Common myeloid progenitor, CD34-positive (primary cell): ENCODE measurements at regions not wholly inside any gene's neighbourhood (a gene's known extent, or its start where the extent isn't known, plus 50 kb on each side); places are given as distances from the start of the nearest gene placed in this dataset.
"Not testable (repeated sequence)": the region's sequence is repeated elsewhere in the genome, so short reads cannot be mapped to it uniquely, and the experiment has no call there.

ENCODE experiments used
- CTCF ChIA-PET: fragments of 350-600 bp; sonication (Branson Sonifier 250); formaldehyde crosslinking; loops from one replicate; lab custom pipeline; 2021; ENCODE audit warnings: antibody characterized with exemption; lab: Charles Lee
- POLR2A ChIA-PET: fragments of 350-600 bp; sonication (Branson Sonifier 250); formaldehyde crosslinking; loops from one replicate; lab custom pipeline; 2021; ENCODE audit warnings: antibody characterized with exemption; lab: Charles Lee
- DNase-seq, 3 donors: peaks; one replicate each; pipeline versions ENCODE4 v3.0.0 to v3.0.0-alpha.2; 2013
- H3K27ac ChIP-seq, 2 experiments: 1 replicate in 1 of 2; 2 replicates in 1 of 2; pipeline ENCODE4 v1.7.0; 2013; ENCODE audit warnings: inconsistent platforms in 2 of 2, low read length in 2 of 2, mild to moderate bottlenecking in 2 of 2, low read depth in 1 of 2, moderate library complexity in 1 of 2; ENCODE audit not compliant: severe bottlenecking in 2 of 2, insufficient read depth in 1 of 2, poor library complexity in 1 of 2
- H3K27me3 ChIP-seq, 5 experiments: replicated peaks in 2 of 5; 1 replicate in 3 of 5; 2 replicates in 2 of 5; pipeline versions ENCODE4 v1.6.1 to v1.7.0; 2013; ENCODE audit warnings: low read length in 4 of 5, mild to moderate bottlenecking in 2 of 5, moderate library complexity in 2 of 5, inconsistent platforms in 1 of 5; ENCODE audit not compliant: insufficient read depth in 5 of 5, control insufficient read depth in 4 of 5
- H3K36me3 ChIP-seq, 4 experiments: 1 replicate in 2 of 4; 2 replicates in 2 of 4; pipeline versions ENCODE4 v1.6.1 to v1.7.0; 2013; ENCODE audit warnings: low read length in 3 of 4, control low read depth in 1 of 4, mild to moderate bottlenecking in 1 of 4; ENCODE audit not compliant: control insufficient read depth in 4 of 4, insufficient read depth in 4 of 4
- H3K4me1 ChIP-seq, 4 experiments: 1 replicate in 3 of 4; 2 replicates in 1 of 4; pipeline versions ENCODE4 v1.6.1 to v1.7.1; 2013; ENCODE audit warnings: low read length in 3 of 4, mild to moderate bottlenecking in 3 of 4, control low read depth in 1 of 4, inconsistent platforms in 1 of 4, moderate library complexity in 1 of 4; ENCODE audit not compliant: control insufficient read depth in 4 of 4, insufficient read depth in 4 of 4; ENCODE audit errors: control extremely low read depth in 1 of 4
- H3K4me3 ChIP-seq, 7 experiments: 1 replicate in 4 of 7; 2 replicates in 3 of 7; pipeline versions ENCODE4 v1.5.1 to v1.7.0; 2013; ENCODE audit warnings: mild to moderate bottlenecking in 7 of 7, low read length in 6 of 7, moderate library complexity in 6 of 7, inconsistent platforms in 2 of 7, low read depth in 2 of 7, control low read depth in 1 of 7; ENCODE audit not compliant: insufficient read depth in 4 of 7, control insufficient read depth in 1 of 7; ENCODE audit errors: extremely low read depth in 1 of 7
- H3K9me3 ChIP-seq, 5 experiments: 1 replicate in 4 of 5; 2 replicates in 1 of 5; pipeline versions ENCODE4 v1.6.1 to v1.7.1; 2013; ENCODE audit warnings: low read length in 4 of 5, mild to moderate bottlenecking in 2 of 5, inconsistent platforms in 1 of 5, low read depth in 1 of 5, moderate library complexity in 1 of 5; ENCODE audit not compliant: control insufficient read depth in 4 of 5, insufficient read depth in 2 of 5; ENCODE audit errors: control extremely low read depth in 1 of 5
- WGBS: methylation state at CpG from one replicate; pipeline ENCODE4 v1.1.5; 2013; ENCODE audit not compliant: insufficient coverage; 5-methylcytosine and 5-hydroxymethylcytosine counted together

- no peaks in the 10 kb centered on the region for H3K36me3 ChIP-seq
- ChIA-PET CTCF (no interaction called here), POLR2A (no interaction called here)
- H3K4me3 ChIP-seq = no peak overlapping the region
- no peaks in the 10 kb centered on the region for H3K4me1 ChIP-seq
- no peaks in the 10 kb centered on the region for H3K27me3 ChIP-seq
- WGBS = 97% methylated on average over 5 of the region's 6 CpGs
- DNase-seq = no peak
- H3K27ac ChIP-seq = no peak overlapping the region
- peaks cover 0 to 4% (median 0%) of the 10 kb centered on the region in 5 experiments for H3K9me3 ChIP-seq
Observed at GRCh38 chr15:26007151-26007550, 144.0 kb upstream of the ATP10A start.

DNA sequence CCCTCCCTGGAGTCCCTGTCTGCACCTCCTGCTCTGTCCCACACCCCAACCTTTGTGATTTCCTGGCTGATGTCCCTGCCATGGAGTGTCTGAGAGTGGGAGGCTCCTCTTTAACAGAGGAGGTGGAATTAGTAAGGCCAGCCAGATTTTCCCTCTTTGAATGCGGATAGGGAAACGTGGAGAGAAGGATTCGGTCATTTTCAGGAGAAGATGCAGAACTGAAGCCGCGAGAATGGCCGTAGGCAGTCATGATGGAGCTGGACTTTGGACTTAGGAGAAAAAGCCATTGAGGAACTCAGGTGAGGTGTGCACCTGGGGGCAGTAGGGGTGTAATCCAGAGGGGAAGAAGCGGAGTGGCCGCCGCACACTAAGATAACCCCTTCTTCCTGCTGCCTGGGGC, 138.1 kb upstream of the ATP10A start:
- no peak overlapping the region for H3K27ac ChIP-seq
- WGBS = 97% methylated on average over 7 of the region's 9 CpGs
- H3K27me3 ChIP-seq = no peaks in the 10 kb centered on the region
- H3K4me3 ChIP-seq = no peak overlapping the region
- H3K9me3 ChIP-seq = no peaks in the 10 kb centered on the region
- no peak for DNase-seq
- no peaks in the 10 kb centered on the region for H3K4me1 ChIP-seq
- POLR2A ChIA-PET = no interaction called here
- no peaks in the 10 kb centered on the region for H3K36me3 ChIP-seq
- CTCF ChIA-PET = no interaction called here

GRCh38 chr15:25993506-25993905, 130.4 kb upstream of the ATP10A start:
- Histone ChIP-seq H3K9me3 (no peaks in the 10 kb centered on the region), H3K36me3 (no peaks in the 10 kb centered on the region), H3K4me1 (no peaks in the 10 kb centered on the region), H3K4me3 (no peak overlapping the region), H3K27me3 (peaks cover 0 to 2% (median 0%) of the 10 kb centered on the region in 5 experiments), H3K27ac (no peak overlapping the region)
- WGBS = no CpG with 5 or more reads among the region's 1 CpG
- ChIA-PET POLR2A (no interaction called here), CTCF (no interaction called here)
- DNase-seq = no peak

DNA sequence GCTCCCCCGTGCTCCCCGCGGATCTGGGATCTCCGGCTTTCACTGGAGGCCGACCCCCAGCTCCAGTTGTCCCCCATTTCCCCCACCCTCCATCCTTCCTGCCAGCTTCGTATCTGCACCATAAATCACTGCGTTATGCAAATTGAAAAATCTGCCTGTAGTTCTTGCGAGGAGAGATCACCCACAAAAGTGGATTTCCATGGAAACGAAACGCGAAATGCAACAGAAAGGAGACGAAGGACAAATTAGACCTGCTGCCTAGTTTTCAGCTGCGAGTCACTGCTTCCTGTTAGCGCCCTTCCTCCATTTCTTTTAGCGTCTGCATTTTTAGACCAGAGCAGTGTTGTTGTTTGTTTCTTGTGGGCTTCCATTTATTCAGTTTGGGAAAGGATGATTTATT, 127.1 kb upstream of the ATP10A start:
- ChIA-PET POLR2A (no interaction called here), CTCF (no interaction called here)
- Histone ChIP-seq H3K4me3 (no peak overlapping the region), H3K9me3 (no peaks in the 10 kb centered on the region), H3K36me3 (no peaks in the 10 kb centered on the region), H3K27me3 (peaks cover 0 to 2% (median 0%) of the 10 kb centered on the region in 5 experiments), H3K27ac (no peak overlapping the region), H3K4me1 (no peaks in the 10 kb centered on the region)
- DNase-seq = no peak
- WGBS = 89% methylated on average over 14 of the region's 15 CpGs

- WGBS = 95% methylated on average over 25 of the region's 25 CpGs
- POLR2A ChIA-PET = no interaction called here
- no peak for DNase-seq
- Histone ChIP-seq H3K4me3 (no peak overlapping the region), H3K4me1 (no peaks in the 10 kb centered on the region), H3K36me3 (no peaks in the 10 kb centered on the region), H3K27ac (no peak overlapping the region), H3K27me3 (peaks cover 0 to 2% (median 0%) of the 10 kb centered on the region in 5 experiments), H3K9me3 (no peaks in the 10 kb centered on the region)
- CTCF ChIA-PET = no interaction called here
Observed at GRCh38 chr15:25989327-25989726, 126.2 kb upstream of the ATP10A start.

GRCh38 chr15:25988716-25989115, 125.6 kb upstream of the ATP10A start:
- POLR2A ChIA-PET, H3K4me1 ChIP-seq, H3K27me3 ChIP-seq, DNase-seq, H3K36me3 ChIP-seq, CTCF ChIA-PET, H3K9me3 ChIP-seq, H3K4me3 ChIP-seq, H3K27ac ChIP-seq: not testable (repeated sequence)
- 84% methylated on average over 4 of the region's 9 CpGs for whole genome bisulfite sequencing

- Histone ChIP-seq H3K36me3 (no peaks in the 10 kb centered on the region), H3K9me3 (no peaks in the 10 kb centered on the region), H3K4me1 (no peaks in the 10 kb centered on the region), H3K27me3 (peaks cover 0 to 2% (median 0%) of the 10 kb centered on the region in 5 experiments), H3K4me3 (no peak overlapping the region), H3K27ac (no peak overlapping the region)
- DNase-seq = no peak
- WGBS = 74% methylated on average over 2 of the region's 4 CpGs
- CTCF ChIA-PET = no interaction called here
- POLR2A ChIA-PET = no interaction called here
Observed at GRCh38 chr15:25987638-25988037, 124.5 kb upstream of the ATP10A start.
